Stomach (tissue), 4 donors: ENCODE measurements at regions not wholly inside any gene's neighbourhood (a gene's known extent, or its start where the extent isn't known, plus 50 kb on each side); places are given as distances from the start of the nearest gene placed in this dataset.

Source experiments
- EP300 ChIP-seq: sonication (generic); formaldehyde crosslinking; IDR thresholded peaks from one replicate; pipeline ENCODE4 v1.6.1; 2017; ENCODE audit warnings: antibody characterized with exemption
- POLR2A ChIP-seq, 4 donors: fragments of 450-650 bp; IDR thresholded peaks; one replicate each; pipeline ENCODE4 v1.6.1; 2016; ENCODE audit warnings: antibody characterized with exemption in 4 of 4, control low read depth in 2 of 4, mild to moderate bottlenecking in 1 of 4, moderate library complexity in 1 of 4
- TF ChIP-seq, protein P1 (sequence below), 7 experiments: fragments of 450-650 bp in 4 of 7; fragments of 200-600 bp in 3 of 7; sonication (generic) in 3 of 7; IDR thresholded peaks; one replicate each; pipeline ENCODE4 v1.5.1; 2016 to 2019; ENCODE audit warnings: antibody characterized with exemption in 7 of 7, control low read depth in 2 of 7, mild to moderate bottlenecking in 1 of 7

DNA sequence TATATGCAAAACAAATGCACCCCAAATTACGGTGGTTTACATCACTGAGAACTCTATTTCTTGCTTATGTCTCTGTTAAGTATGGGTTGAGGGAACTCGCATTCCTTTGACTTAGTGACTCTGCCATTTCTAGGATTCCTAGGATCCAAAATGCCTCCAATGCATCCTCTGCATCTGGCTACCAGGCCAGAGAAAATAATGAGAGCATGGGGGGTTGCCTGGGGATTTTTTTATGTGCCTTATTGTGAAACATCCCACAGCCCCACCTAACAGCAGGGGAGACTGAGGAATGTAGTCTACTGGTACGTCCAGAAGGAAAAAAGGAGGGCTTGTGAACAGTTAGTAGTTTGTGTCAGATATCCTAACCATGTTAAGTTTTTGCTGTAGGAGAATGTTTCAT, 466.0 kb upstream of the ARRDC3 start:
- TF ChIP-seq, protein P1, sequence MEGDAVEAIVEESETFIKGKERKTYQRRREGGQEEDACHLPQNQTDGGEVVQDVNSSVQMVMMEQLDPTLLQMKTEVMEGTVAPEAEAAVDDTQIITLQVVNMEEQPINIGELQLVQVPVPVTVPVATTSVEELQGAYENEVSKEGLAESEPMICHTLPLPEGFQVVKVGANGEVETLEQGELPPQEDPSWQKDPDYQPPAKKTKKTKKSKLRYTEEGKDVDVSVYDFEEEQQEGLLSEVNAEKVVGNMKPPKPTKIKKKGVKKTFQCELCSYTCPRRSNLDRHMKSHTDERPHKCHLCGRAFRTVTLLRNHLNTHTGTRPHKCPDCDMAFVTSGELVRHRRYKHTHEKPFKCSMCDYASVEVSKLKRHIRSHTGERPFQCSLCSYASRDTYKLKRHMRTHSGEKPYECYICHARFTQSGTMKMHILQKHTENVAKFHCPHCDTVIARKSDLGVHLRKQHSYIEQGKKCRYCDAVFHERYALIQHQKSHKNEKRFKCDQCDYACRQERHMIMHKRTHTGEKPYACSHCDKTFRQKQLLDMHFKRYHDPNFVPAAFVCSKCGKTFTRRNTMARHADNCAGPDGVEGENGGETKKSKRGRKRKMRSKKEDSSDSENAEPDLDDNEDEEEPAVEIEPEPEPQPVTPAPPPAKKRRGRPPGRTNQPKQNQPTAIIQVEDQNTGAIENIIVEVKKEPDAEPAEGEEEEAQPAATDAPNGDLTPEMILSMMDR (IDR thresholded peaks at IDR 0.05) = no peak
- TF ChIP-seq POLR2A (IDR thresholded peaks at IDR 0.05) (no peak), EP300 (no peak)
